ENCODE measurements at regions not wholly inside any gene's neighbourhood (a gene's known extent, or its start where the extent isn't known, plus 50 kb on each side); places are given as distances from the start of the nearest gene placed in this dataset.
A peak's percentile ranks its signal among the peaks of the same experiment; 100 is the strongest.

DNA sequence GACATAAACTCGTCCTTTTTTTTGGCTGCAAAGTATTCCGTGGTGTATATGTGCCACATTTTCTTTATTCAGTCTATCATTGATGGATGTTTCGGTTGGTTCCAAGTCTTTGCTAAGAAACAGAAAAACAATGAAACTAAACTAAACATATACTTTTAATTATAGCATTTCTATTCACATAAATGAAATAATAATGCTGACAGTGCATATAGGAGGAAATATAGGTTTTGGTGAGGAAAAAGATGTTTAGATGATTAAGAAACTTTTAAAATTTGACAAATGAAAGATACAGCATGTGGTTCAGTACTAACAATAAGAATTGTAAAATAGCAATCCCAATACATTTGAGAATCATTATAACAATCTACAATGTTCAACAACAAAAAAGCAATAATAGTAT is 1094.5 kb upstream of the CDH6 start:
- no peak for DNase-seq (ENCODE audit: low spot score)
- in situ Hi-C loops (cut with HindIII; ENCODE audit: low sequenced_read_pairs): no loop called here

DNA sequence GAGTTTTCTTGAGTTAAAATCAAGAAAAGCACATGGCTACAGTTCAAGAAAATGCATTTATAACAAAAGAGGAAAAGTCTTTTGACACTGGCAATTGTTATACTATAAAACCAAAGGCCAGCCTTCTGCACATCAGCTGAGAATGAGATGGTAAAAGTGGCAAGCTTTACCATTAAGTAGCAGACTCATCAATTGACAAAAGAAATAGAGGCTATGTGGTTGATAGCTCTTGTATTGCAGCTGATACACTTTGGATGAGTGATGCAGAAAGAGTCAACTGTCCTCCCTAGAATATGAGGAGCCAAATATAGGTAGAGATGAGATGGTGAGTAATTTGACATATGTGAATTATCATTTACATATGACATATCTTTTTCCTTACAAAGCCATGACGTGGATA is 1100.9 kb upstream of the CDH6 start:
- DNase-seq (ENCODE audit: low spot score): no peak
- in situ Hi-C loops (cut with HindIII; ENCODE audit: low sequenced_read_pairs): no loop called here

GRCh38 chr5:30069441-30070263 is 1123.8 kb upstream of the CDH6 start:
- no peak for DNase-seq (ENCODE audit: low spot score)
- in situ Hi-C loops (cut with HindIII; ENCODE audit: low sequenced_read_pairs): no loop called here

DNA sequence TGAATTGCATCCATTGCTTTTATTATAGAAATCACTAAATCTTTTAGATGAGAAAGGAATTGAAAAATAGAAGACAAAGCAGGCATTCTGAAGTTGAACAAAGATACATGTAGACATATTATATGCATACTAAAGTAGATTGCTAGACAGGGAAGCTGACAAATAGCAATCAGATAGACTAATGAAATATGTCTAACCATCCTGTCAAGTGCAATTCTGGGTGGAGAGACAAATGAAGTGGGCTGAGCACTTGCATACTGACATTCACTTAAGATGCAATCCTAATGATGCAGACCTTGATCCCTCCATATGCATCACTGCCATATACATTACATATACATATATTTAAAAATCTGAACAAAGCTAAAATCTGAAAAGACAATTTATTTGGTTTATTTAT is 1130.0 kb upstream of the CDH6 start:
- no peak for DNase-seq (ENCODE audit: low spot score)

GRCh38 chr5:30051976-30052375 is 1141.5 kb upstream of the CDH6 start:
- DNase-seq (ENCODE audit: low spot score): peak; percentile 59
- in situ Hi-C loops (cut with HindIII; ENCODE audit: low sequenced_read_pairs): no loop called here

More for the DNA sequence above, 1130.0 kb upstream of the CDH6 start:
- in situ Hi-C loops (cut with HindIII; ENCODE audit: low sequenced_read_pairs): no loop called here

DNA sequence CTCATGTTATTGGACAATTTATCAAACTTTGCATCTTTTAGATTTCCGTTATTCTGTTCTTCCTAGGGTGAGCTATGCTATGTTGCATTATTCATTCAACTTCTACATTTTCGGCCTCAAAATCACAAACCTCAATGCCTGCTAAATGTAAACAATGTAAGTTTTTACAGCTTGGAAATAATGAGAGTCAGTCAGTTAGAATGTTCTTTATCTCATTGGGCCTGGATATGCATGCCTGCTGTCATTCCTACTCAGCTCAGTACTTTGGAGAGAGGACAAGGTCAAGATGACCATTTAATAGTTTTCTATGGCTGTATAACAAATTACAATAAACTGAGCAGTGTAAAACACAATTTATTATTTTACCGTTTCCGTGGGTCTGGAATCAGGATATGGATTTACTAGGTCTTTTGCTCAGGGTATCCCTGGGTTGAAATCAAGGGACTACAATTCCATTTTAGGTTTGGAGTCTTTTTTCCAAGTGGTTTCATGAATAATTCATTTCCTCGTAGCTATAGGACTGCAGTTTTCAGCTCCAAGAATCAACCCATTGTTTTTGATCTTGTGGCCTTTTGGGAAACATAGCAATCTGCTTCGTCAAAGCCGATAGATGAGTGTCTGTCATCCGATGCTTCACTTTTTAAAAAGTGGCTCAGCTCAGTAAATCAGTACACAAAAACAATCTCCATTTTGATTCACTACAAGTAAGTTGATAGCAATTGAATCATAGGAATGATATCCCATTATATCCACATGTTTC is 1143.2 kb upstream of the CDH6 start:
- in situ Hi-C loops (cut with HindIII; ENCODE audit: low sequenced_read_pairs): no loop called here
- DNase-seq (ENCODE audit: low spot score): no peak

DNA sequence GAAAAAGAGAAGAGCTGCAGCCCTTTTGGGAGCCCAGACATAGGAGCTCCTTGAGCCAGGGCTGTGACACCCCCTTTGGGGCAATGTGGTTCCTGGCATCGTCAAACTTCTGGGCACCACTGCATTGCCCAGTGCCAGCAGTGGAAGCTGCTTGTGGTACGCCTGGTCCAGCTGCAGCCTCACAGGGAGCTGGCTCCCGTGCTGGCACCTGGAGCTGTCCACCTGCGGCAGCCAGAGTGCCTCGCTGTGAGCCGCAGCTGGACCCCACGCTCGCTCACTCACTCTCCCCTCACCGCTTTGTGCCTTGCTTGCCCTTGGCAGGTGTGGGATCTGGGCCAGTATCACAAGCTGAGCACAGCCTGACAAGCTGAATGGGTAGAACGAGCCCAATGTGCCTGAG is 1150.8 kb upstream of the CDH6 start:
- in situ Hi-C loops (cut with HindIII; ENCODE audit: low sequenced_read_pairs): no loop called here

DNA sequence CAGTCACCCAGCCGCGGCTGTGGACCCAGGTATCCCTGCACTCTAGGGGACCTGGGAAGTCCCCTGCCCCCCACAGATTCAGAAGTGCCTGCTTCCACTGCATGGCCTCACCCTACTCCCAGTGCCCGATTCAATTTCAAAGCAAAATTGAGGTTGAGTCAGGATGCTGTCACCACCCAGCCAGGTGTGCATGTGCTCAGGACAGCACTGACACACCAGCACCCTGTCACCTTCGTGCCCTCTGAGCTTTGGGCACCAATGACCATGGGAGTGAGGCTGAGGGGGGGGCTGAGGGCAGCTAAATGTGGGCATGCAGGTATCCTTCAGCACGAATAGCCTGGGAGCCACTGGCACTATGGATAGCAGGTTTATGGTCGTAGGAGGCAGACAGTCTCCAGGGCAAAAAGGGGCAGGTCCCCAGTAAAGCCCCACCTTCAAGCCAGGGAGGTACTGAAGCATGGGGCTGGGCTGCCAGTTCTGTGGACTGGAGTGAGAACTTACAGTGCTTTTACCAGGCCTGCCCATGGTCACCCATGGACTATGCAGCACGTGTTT is 1151.6 kb upstream of the CDH6 start:
- in situ Hi-C loops (cut with HindIII; ENCODE audit: low sequenced_read_pairs): no loop called here
- DNase-seq (ENCODE audit: low spot score): no peak

More for the DNA sequence above, 1150.8 kb upstream of the CDH6 start:
- DNase-seq (ENCODE audit: low spot score): no peak

DNA sequence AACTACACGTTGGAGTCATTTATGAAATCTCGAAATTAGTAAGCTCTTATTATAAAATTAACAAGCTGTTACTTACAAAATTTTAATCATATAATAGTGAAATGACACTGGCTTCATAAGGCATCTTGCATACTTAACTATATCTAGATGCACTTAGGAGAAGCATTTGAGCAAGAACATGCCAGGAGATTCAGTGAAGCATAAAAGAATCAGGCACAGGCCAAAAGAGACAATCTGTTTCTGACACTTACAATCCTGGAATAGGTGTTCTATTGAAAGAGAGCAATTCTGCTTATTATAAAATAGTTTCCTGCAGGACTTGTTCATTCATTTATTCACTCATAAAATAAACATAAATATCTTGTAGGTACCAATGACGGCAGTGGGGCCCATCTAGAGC is 1152.2 kb upstream of the CDH6 start:
- peak; percentile 75 for DNase-seq (ENCODE audit: low spot score)
- in situ Hi-C loops (cut with HindIII; ENCODE audit: low sequenced_read_pairs): no loop called here

DNA sequence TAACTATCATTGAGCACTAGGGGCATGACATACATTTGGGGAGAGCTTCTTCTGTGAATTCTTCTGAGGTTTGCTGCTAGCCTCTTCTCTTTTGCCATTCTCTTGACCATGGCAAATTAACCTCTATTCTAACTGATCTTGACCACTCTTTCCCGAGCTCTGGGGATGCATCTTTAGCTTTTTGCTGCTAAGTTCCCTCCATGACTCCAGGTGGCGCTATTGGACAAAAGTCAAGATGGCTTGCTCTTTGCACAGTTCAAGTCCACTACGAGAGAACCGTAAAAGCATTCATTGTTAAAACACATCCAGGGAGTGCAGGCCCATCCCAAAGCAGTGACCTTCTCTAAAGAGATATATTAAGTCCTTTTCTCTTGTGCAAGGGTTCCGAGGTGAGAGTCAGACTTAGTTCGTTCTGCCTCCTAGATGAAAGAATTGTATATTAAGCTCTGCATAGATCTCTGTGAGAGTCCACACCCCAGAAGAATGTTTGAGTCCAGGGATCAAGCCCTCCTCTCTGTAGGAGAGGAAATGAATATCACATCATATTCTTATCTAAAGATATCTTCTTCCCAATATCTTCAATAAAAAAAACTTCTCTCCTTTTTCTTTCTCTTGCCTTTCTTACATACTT is 1152.9 kb upstream of the CDH6 start:
- peak; percentile 67 for DNase-seq (ENCODE audit: low spot score)
- in situ Hi-C loops (cut with HindIII; ENCODE audit: low sequenced_read_pairs): no loop called here

GRCh38 chr5:30039379-30039778 is 1154.1 kb upstream of the CDH6 start:
- in situ Hi-C loops (cut with HindIII; ENCODE audit: low sequenced_read_pairs): no loop called here
- no peak for DNase-seq (ENCODE audit: low spot score)

- in situ Hi-C loops (cut with HindIII; ENCODE audit: low sequenced_read_pairs): no loop called here
- DNase-seq (ENCODE audit: low spot score): no peak
Observed at GRCh38 chr5:30034870-30035269, 1158.6 kb upstream of the CDH6 start.

GRCh38 chr5:30030101-30030500 is 1163.4 kb upstream of the CDH6 start:
- in situ Hi-C loops (cut with HindIII; ENCODE audit: low sequenced_read_pairs): no loop called here

GRCh38 chr5:30001826-30002225 is 1191.7 kb upstream of the CDH6 start:
- in situ Hi-C loops (cut with HindIII; ENCODE audit: low sequenced_read_pairs): no loop called here
- DNase-seq (ENCODE audit: low spot score): no peak

More at GRCh38 chr5:30030101-30030500, 1163.4 kb upstream of the CDH6 start:
- no peak for DNase-seq (ENCODE audit: low spot score)

DNA sequence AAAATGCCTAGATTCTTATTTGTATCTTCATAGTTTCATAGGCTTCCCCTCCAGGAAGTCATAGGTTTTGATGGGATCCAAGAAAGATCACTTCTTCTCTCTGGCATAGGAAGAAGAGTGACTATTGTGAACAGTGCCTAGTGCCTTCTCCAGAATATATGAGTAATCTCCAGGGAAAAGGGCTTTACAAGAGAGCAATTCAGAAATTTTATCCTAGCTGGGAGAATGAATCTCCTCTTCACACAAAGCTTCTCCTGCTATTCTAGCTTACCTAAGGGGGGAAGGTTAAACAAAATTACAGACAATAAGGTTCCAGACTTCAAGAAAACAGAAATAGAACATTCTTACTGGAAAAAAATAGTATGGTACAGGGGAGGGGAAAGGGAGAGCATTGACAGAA is 1193.3 kb upstream of the CDH6 start:
- no peak for DNase-seq (ENCODE audit: low spot score)
- in situ Hi-C loops (cut with HindIII; ENCODE audit: low sequenced_read_pairs): no loop called here

GRCh38 chr5:29995154-29995553 is 1198.3 kb upstream of the CDH6 start:
- no peak for DNase-seq (ENCODE audit: low spot score)

DNA sequence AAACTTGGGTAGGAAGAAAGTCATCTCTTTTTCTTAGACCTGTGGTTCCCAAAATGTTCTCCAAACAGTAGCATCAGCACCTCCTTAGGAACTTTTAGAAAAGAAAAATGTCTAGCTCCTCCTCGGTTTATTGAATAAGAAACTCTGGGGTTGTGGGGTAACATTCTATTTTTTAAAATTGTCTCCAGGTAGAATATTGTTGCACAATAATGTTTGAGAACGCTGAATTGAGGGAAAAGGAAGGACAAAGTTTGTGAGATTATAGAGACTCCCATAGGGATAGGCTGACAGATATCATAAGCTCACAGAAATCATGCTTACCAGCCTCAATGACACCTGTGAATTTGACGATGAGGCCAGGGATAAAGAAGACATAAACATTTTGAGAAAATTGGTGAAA is 1199.0 kb upstream of the CDH6 start:
- DNase-seq (ENCODE audit: low spot score): no peak
- in situ Hi-C loops (cut with HindIII; ENCODE audit: low sequenced_read_pairs): no loop called here

More at GRCh38 chr5:29995154-29995553, 1198.3 kb upstream of the CDH6 start:
- in situ Hi-C loops (cut with HindIII; ENCODE audit: low sequenced_read_pairs): no loop called here

- no peak for DNase-seq (ENCODE audit: low spot score)
- in situ Hi-C loops (cut with HindIII; ENCODE audit: low sequenced_read_pairs): no loop called here
Observed at GRCh38 chr5:29993286-29993685, 1200.2 kb upstream of the CDH6 start.

GRCh38 chr5:29992248-29992647 is 1201.2 kb upstream of the CDH6 start:
- in situ Hi-C loops (cut with HindIII; ENCODE audit: low sequenced_read_pairs): no loop called here
- no peak for DNase-seq (ENCODE audit: low spot score)

GRCh38 chr5:29990681-29991080 is 1202.8 kb upstream of the CDH6 start:
- in situ Hi-C loops (cut with HindIII; ENCODE audit: low sequenced_read_pairs): no loop called here
- DNase-seq (ENCODE audit: low spot score): no peak

Measured in G401 (cell line).